HepG2 (cell line): ENCODE measurements at regions not wholly inside any gene's neighbourhood (a gene's known extent, or its start where the extent isn't known, plus 50 kb on each side); places are given as distances from the start of the nearest gene placed in this dataset.

Source experiments
- ATAC-seq: fragments of 200-7000 bp; cut with Tn5 transposase; 3 replicates; pipeline ENCODE4 v1.9.1; 2020; ENCODE audit warnings: mild to moderate bottlenecking, moderate library complexity
- BruUV-seq: library from RNA; stranded (reverse); fragments of 400-500 nt; replicated peaks from 2 replicates; lab custom pipeline; 2021; lab: Mats Ljungman, UMichigan
- CTCF ChIA-PET: fragments of 300-600 bp; formaldehyde crosslinking; extraction: SDS; loops from one replicate; lab custom pipeline; 2021; ENCODE audit warnings: low total read pairs, inconsistent platforms, low intra/inter-chr PET ratio; lab: Yijun Ruan, JAX
- POLR2A ChIA-PET: fragments of 350-600 bp; sonication (Branson Sonifier 250); formaldehyde crosslinking; loops from one replicate; lab custom pipeline; 2020; ENCODE audit warnings: antibody characterized with exemption, inconsistent platforms; lab: Yijun Ruan, JAX
- DNase-seq: peaks from one replicate; pipeline ENCODE4 v3.0.0-alpha.2; 2015; ENCODE audit warnings: low spot score
- FAIRE-seq: peaks from 3 replicates; lab custom pipeline; 2011; peaks lifted over from hg19 to GRCh38; lab: Jason Lieb, UNC
- H2AFZ ChIP-seq: one replicate; pipeline ENCODE4 v1.6.1; 2011; ENCODE audit warnings: low read length, inconsistent platforms
- H3K27ac ChIP-seq: fragments of 300-600 bp; 3 replicates; pipeline ENCODE4 v1.8.0; 2011; ENCODE audit warnings: mixed run types, mild to moderate bottlenecking, mixed read lengths, low read length, inconsistent platforms; ENCODE audit not compliant: insufficient read depth; ENCODE audit errors: extremely low read length
- H3K27me3 ChIP-seq, 2 experiments: fragments of 200-600 bp in 1 of 2; 2 replicates in 1 of 2; 3 replicates in 1 of 2; pipeline versions ENCODE4 v1.6.0 to v1.8.0; 2011; ENCODE audit warnings: low read length in 2 of 2, mild to moderate bottlenecking in 2 of 2, moderate library complexity in 2 of 2, inconsistent platforms in 1 of 2; ENCODE audit not compliant: insufficient read depth in 2 of 2, control insufficient read depth in 1 of 2
- H3K36me3 ChIP-seq, 2 experiments: fragments of 200-600 bp in 1 of 2; replicated peaks in 1 of 2; 2 replicates in 1 of 2; 3 replicates in 1 of 2; pipeline versions ENCODE4 v1.5.1 to v1.8.0; 2011; ENCODE audit warnings: low read length in 2 of 2, inconsistent platforms in 1 of 2; ENCODE audit not compliant: insufficient read depth in 2 of 2, control insufficient read depth in 1 of 2
- H3K4me1 ChIP-seq: 2 replicates; pipeline ENCODE4 v1.5.1; 2012; ENCODE audit warnings: low read length, inconsistent platforms; ENCODE audit not compliant: insufficient read depth
- H3K4me2 ChIP-seq: 2 replicates; pipeline ENCODE4 v1.6.0; 2011; ENCODE audit warnings: low read depth, low read length, inconsistent platforms
- H3K4me3 ChIP-seq, 3 experiments: fragments of 200-600 bp in 1 of 3; sonication (generic), shearing (Covaris generic) in 1 of 3; replicated peaks in 1 of 3; 2 replicates each; pipeline ENCODE4 v1.5.1; 2011 to 2016; ENCODE audit warnings: low read length in 3 of 3, inconsistent platforms in 2 of 3, low read depth in 2 of 3, mild to moderate bottlenecking in 2 of 3, control low read depth in 1 of 3, mixed read lengths in 1 of 3; ENCODE audit not compliant: insufficient read depth in 1 of 3
- H3K79me2 ChIP-seq: one replicate; pipeline ENCODE4 v1.6.1; 2011; ENCODE audit warnings: low read length, inconsistent platforms; ENCODE audit not compliant: insufficient read depth
- H3K9ac ChIP-seq: 2 replicates; pipeline ENCODE4 v1.6.0; 2011; ENCODE audit warnings: mild to moderate bottlenecking, low read depth, low read length, inconsistent platforms; ENCODE audit not compliant: insufficient read depth
- H3K9me3 ChIP-seq: 2 replicates; pipeline ENCODE4 v1.5.1; 2012; ENCODE audit warnings: mild to moderate bottlenecking, low read length
- H4K20me1 ChIP-seq: 2 replicates; pipeline ENCODE4 v1.6.0; 2011; ENCODE audit warnings: inconsistent platforms, mild to moderate bottlenecking, low read length, moderate library complexity; ENCODE audit not compliant: insufficient read depth
- HIC2 ChIP-seq: sonication (generic); formaldehyde crosslinking; IDR thresholded peaks from 2 replicates; pipeline ENCODE4 v1.9.0; 2022; ENCODE audit warnings: low read depth, missing genetic modification reagents
- RCOR2 ChIP-seq: IDR thresholded peaks from 2 replicates; pipeline ENCODE4 v1.6.1; 2016; ENCODE audit warnings: missing biosample characterization, missing genetic modification reagents
- SIX4 ChIP-seq: sonication (generic); formaldehyde crosslinking; IDR thresholded peaks from 2 replicates; pipeline ENCODE4 v1.4.0; 2020; ENCODE audit warnings: missing genetic modification reagents
- ZHX2 ChIP-seq, 2 experiments: sonication (generic) in 1 of 2; formaldehyde crosslinking in 1 of 2; IDR thresholded peaks; 2 replicates each; pipeline versions ENCODE4 v1.6.1 to v1.9.0; 2014 to 2022; ENCODE audit warnings: antibody characterized with exemption in 1 of 2, borderline replicate concordance in 1 of 2, inconsistent platforms in 1 of 2, low read depth in 1 of 2, missing genetic modification reagents in 1 of 2
- ZIK1 ChIP-seq: sonication (generic); formaldehyde crosslinking; IDR thresholded peaks from 2 replicates; pipeline ENCODE4 v1.5.0; 2020; ENCODE audit warnings: mild to moderate bottlenecking, low read depth, missing genetic modification reagents, borderline replicate concordance
- ZNF138 ChIP-seq: sonication (generic); formaldehyde crosslinking; IDR thresholded peaks from 2 replicates; pipeline ENCODE4 v1.5.0; 2020; ENCODE audit warnings: mild to moderate bottlenecking, low read depth, missing genetic modification reagents
- ZNF350 ChIP-seq: sonication (generic); formaldehyde crosslinking; IDR thresholded peaks from 2 replicates; pipeline ENCODE4 v1.4.0; 2020; ENCODE audit warnings: mild to moderate bottlenecking, low read depth, missing genetic modification reagents, borderline replicate concordance
- ZNF674 ChIP-seq: sonication (generic); formaldehyde crosslinking; IDR thresholded peaks from 2 replicates; pipeline ENCODE4 v1.5.0; 2020; ENCODE audit warnings: low read depth, mild to moderate bottlenecking, missing genetic modification reagents
- ZNF777 ChIP-seq: sonication (generic); formaldehyde crosslinking; IDR thresholded peaks from 2 replicates; pipeline ENCODE4 v1.4.0; 2020; ENCODE audit warnings: missing genetic modification reagents
- WGBS: methylation state at CpG from one replicate; pipeline ENCODE4 v1.1.6; 2017; ENCODE audit warnings: low lambda C conversion rate; 5-methylcytosine and 5-hydroxymethylcytosine counted together
- in situ Hi-C: cut with HindIII; loops from 2 replicates; pipeline ENCODE4 v1.10.0; 2017; ENCODE audit warnings: low pct_unique_long_range_greater_than_20kb; ENCODE audit not compliant: extremely low pct_ligation_motif_present
- intact Hi-C: fragments of 100-400 bp; cut with micrococcal nuclease; formaldehyde crosslinking; loops from one replicate; pipeline ENCODE4 v1.10.0; 2022; ENCODE audit not compliant: unreplicated experiment
- TF ChIP-seq, protein P1 (sequence below): sonication (generic); formaldehyde crosslinking; IDR thresholded peaks from 2 replicates; pipeline ENCODE4 v1.4.0; 2020; ENCODE audit warnings: missing genetic modification reagents
- TF ChIP-seq, protein P2 (sequence below): sonication (generic); formaldehyde crosslinking; IDR thresholded peaks from 2 replicates; pipeline ENCODE4 v1.9.0; 2021; ENCODE audit warnings: missing genetic modification reagents, mild to moderate bottlenecking, borderline replicate concordance
- TF ChIP-seq, protein P3 (sequence below): sonication (generic); formaldehyde crosslinking; IDR thresholded peaks from 2 replicates; pipeline ENCODE4 v1.4.0; 2020; ENCODE audit warnings: mild to moderate bottlenecking, missing genetic modification reagents

- Histone ChIP-seq H3K4me2 (no peak overlapping the region), H3K27me3 (no peaks in the 10 kb centered on the region; a peak in 2 of 5 replicates), H2AFZ (no peak overlapping the region), H3K9ac (no peak overlapping the region), H3K36me3 (no peaks in the 10 kb centered on the region), H3K4me3 (no peak overlapping the region), H3K27ac (no peak overlapping the region), H3K9me3 (no peaks in the 10 kb centered on the region), H4K20me1 (no peaks in the 10 kb centered on the region), H3K79me2 (no peaks in the 10 kb centered on the region), H3K4me1 (no peaks in the 10 kb centered on the region)
- POLR2A ChIA-PET, result no interaction called here
- FAIRE-seq (no peak), DNase-seq (no peak), ATAC-seq (no peak)
- in situ Hi-C loops (no loop called here), intact Hi-C loops (no loop called here)
- WGBS, result 50% methylated on average over 9 of the region's 9 CpGs
- CTCF ChIA-PET, result no interaction called here
- no TSS peak for BruUV-seq
- TF ChIP-seq SIX4 (CRISPR knock-in tag) (no peak), ZHX2 (IDR thresholded peaks at IDR 0.05; ENCODE audit: low read depth) (no peak), ZHX2 (CRISPR knock-in tag; IDR thresholded peaks at IDR 0.05; ENCODE audit: borderline replicate concordance) (no peak), ZNF350 (CRISPR knock-in tag) (no peak), ZNF138 (CRISPR knock-in tag) (no peak), RCOR2 (CRISPR knock-in tag) (no peak), ZIK1 (CRISPR knock-in tag) (no peak), ZNF674 (CRISPR knock-in tag) (no peak), HIC2 (no peak), ZNF777 (no peak)
- TF ChIP-seq, protein P1, sequence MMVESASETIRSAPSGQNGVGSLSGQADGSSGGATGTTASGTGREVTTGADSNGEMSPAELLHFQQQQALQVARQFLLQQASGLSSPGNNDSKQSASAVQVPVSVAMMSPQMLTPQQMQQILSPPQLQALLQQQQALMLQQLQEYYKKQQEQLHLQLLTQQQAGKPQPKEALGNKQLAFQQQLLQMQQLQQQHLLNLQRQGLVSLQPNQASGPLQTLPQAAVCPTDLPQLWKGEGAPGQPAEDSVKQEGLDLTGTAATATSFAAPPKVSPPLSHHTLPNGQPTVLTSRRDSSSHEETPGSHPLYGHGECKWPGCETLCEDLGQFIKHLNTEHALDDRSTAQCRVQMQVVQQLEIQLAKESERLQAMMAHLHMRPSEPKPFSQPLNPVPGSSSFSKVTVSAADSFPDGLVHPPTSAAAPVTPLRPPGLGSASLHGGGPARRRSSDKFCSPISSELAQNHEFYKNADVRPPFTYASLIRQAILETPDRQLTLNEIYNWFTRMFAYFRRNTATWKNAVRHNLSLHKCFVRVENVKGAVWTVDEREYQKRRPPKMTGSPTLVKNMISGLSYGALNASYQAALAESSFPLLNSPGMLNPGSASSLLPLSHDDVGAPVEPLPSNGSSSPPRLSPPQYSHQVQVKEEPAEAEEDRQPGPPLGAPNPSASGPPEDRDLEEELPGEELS, result no peak
- TF ChIP-seq, protein P2, sequence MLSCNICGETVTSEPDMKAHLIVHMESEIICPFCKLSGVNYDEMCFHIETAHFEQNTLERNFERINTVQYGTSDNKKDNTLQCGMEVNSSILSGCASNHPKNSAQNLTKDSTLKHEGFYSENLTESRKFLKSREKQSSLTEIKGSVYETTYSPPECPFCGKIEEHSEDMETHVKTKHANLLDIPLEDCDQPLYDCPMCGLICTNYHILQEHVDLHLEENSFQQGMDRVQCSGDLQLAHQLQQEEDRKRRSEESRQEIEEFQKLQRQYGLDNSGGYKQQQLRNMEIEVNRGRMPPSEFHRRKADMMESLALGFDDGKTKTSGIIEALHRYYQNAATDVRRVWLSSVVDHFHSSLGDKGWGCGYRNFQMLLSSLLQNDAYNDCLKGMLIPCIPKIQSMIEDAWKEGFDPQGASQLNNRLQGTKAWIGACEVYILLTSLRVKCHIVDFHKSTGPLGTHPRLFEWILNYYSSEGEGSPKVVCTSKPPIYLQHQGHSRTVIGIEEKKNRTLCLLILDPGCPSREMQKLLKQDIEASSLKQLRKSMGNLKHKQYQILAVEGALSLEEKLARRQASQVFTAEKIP, result no peak
- TF ChIP-seq, protein P3, sequence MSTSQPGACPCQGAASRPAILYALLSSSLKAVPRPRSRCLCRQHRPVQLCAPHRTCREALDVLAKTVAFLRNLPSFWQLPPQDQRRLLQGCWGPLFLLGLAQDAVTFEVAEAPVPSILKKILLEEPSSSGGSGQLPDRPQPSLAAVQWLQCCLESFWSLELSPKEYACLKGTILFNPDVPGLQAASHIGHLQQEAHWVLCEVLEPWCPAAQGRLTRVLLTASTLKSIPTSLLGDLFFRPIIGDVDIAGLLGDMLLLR (CRISPR knock-in tag), result no peak
Measured at GRCh38 chr15:52858782-52859176, 68.6 kb upstream of the ONECUT1 start.
